Sigmoid colon (tissue), 6 donors: ENCODE measurements at regions not wholly inside any gene's neighbourhood (a gene's known extent, or its start where the extent isn't known, plus 50 kb on each side); places are given as distances from the start of the nearest gene placed in this dataset.

Experiments used
- DNase-seq: peaks from one replicate; pipeline ENCODE4 v3.0.0-alpha.2; 2019
- H3K27ac ChIP-seq, 4 donors: fragments of 200-600 bp; sonication (generic); one replicate each; pipeline ENCODE4 v1.5.1; 2016 to 2019; ENCODE audit warnings: mild to moderate bottlenecking in 1 of 4
- H3K27me3 ChIP-seq, 3 donors: fragments of 200-600 bp; sonication (generic); one replicate each; pipeline ENCODE4 v1.5.1; 2019; ENCODE audit warnings: mild to moderate bottlenecking in 1 of 3
- H3K36me3 ChIP-seq, 4 donors: fragments of 200-600 bp; sonication (generic); one replicate each; pipeline ENCODE4 v1.5.1; 2016 to 2019
- H3K4me1 ChIP-seq, 4 donors: fragments of 200-600 bp; sonication (generic); one replicate each; pipeline ENCODE4 v1.5.1; 2017 to 2019
- H3K4me3 ChIP-seq, 4 donors: fragments of 200-600 bp; sonication (generic); one replicate each; pipeline ENCODE4 v1.5.1; 2017 to 2019; ENCODE audit warnings: mild to moderate bottlenecking in 2 of 4, moderate library complexity in 1 of 4
- H3K9me3 ChIP-seq, 4 donors: fragments of 200-600 bp in 3 of 4; sonication (generic) in 3 of 4; one replicate each; pipeline versions ENCODE4 v1.5.1 to v1.6.1; 2013 to 2019
- EP300 ChIP-seq, 4 donors: sonication (generic); formaldehyde crosslinking; IDR thresholded peaks; one replicate each; pipeline ENCODE4 v1.6.1; 2017; ENCODE audit warnings: antibody characterized with exemption in 4 of 4
- POLR2A ChIP-seq, 2 donors: fragments of 450-650 bp; IDR thresholded peaks; one replicate each; pipeline ENCODE4 v1.6.1; 2016; ENCODE audit warnings: antibody characterized with exemption in 2 of 2, mild to moderate bottlenecking in 2 of 2, moderate library complexity in 2 of 2
- POLR2AphosphoS5 ChIP-seq, 4 donors: sonication (generic); formaldehyde crosslinking; IDR thresholded peaks; one replicate each; pipeline ENCODE4 v1.6.1; 2017; ENCODE audit warnings: antibody characterized with exemption in 4 of 4
- WGBS, 2 donors: extraction: QIAGEN DNeasy Blood & Tissue Kit; methylation state at CpG; one replicate each; pipeline ENCODE4 v1.1.7; 2013; 5-methylcytosine and 5-hydroxymethylcytosine counted together
- intact Hi-C: fragments of 100-400 bp; cut with DNase I; formaldehyde crosslinking; loops from one replicate; pipeline ENCODE4 v1.15.1; 2023
- TF ChIP-seq, protein P1 (sequence below), 4 experiments: fragments of 450-650 bp in 3 of 4; fragments of 200-600 bp in 1 of 4; IDR thresholded peaks; one replicate each; pipeline ENCODE4 v1.5.1; 2016 to 2019; ENCODE audit warnings: antibody characterized with exemption in 4 of 4, mild to moderate bottlenecking in 3 of 4, moderate library complexity in 2 of 4
- donor health status: healthy with polysubstance abuse.
- donor health status: healthy.

DNA sequence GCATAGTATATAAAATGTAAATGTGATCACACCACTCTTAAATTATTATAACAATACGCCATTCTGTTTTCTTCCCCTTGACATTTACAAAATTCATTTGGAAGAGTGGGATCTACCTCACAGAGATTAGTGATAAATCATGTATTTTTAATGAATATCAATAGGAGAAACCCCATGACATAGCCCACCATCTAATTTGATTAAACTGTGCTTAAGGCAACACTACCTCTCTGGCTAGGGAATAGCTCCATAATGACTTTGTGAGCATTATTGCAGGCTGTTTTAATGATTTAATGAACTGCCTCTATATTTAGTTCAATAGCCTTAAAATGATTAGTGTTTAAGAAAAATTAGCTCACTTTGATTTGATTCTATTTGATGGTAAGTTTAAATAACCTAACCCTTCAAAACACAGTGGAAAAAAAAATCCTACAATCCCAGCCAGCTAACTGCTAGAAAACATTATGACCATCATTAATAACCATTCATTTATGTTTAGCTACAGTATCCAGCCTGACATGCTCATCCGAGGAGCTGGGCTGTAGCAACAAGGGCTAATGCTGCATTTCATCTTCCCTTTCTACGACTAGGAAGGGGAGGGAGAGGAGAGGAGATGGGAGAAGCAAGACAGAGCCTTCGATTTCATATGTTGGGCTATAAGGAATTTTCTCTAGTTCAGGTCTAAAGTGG is 75.3 kb upstream of the BCL11A start:
- Histone ChIP-seq H3K4me1 (no peaks in the 10 kb centered on the region), H3K4me3 (no peak overlapping the region), H3K36me3 (no peaks in the 10 kb centered on the region), H3K27ac (no peak overlapping the region), H3K27me3 (peaks cover 0 to 3% (median 0%) of the 10 kb centered on the region in 3 donors), H3K9me3 (no peaks in the 10 kb centered on the region)
- TF ChIP-seq, protein P1, sequence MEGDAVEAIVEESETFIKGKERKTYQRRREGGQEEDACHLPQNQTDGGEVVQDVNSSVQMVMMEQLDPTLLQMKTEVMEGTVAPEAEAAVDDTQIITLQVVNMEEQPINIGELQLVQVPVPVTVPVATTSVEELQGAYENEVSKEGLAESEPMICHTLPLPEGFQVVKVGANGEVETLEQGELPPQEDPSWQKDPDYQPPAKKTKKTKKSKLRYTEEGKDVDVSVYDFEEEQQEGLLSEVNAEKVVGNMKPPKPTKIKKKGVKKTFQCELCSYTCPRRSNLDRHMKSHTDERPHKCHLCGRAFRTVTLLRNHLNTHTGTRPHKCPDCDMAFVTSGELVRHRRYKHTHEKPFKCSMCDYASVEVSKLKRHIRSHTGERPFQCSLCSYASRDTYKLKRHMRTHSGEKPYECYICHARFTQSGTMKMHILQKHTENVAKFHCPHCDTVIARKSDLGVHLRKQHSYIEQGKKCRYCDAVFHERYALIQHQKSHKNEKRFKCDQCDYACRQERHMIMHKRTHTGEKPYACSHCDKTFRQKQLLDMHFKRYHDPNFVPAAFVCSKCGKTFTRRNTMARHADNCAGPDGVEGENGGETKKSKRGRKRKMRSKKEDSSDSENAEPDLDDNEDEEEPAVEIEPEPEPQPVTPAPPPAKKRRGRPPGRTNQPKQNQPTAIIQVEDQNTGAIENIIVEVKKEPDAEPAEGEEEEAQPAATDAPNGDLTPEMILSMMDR (IDR thresholded peaks at IDR 0.05): no peak
- no peak for TF ChIP-seq POLR2AphosphoS5 (IDR thresholded peaks at IDR 0.05)
- no peak for TF ChIP-seq EP300 (IDR thresholded peaks at IDR 0.05)
- no peak for TF ChIP-seq POLR2A (IDR thresholded peaks at IDR 0.05)
- intact Hi-C loops: no loop called here
- WGBS, 2 donors: 69 to 71% methylated on average over 4 of the region's 4 CpGs
- no peak for DNase-seq

DNA sequence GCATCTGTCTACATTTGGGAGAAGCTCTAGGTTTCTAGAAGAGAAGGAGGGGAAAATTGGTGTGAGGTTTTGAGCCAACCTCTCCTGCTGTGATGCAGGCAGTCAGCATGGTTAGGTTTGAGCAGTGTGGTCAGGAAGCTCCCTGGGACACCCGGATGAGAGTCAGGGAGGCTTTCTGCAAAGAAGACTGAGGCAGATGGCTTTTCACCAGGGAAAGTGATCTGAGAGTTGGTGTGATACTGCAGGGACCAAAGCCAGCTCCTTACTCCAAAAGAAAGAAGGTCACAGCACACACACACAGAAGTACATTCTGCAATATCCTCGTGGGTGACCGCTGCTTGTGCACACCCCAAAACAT is 75.8 kb upstream of the BCL11A start:
- intact Hi-C loops: no loop called here
- no peak for TF ChIP-seq POLR2AphosphoS5 (IDR thresholded peaks at IDR 0.05)
- no peak for TF ChIP-seq EP300 (IDR thresholded peaks at IDR 0.05)
- TF ChIP-seq POLR2A (IDR thresholded peaks at IDR 0.05): no peak

DNA sequence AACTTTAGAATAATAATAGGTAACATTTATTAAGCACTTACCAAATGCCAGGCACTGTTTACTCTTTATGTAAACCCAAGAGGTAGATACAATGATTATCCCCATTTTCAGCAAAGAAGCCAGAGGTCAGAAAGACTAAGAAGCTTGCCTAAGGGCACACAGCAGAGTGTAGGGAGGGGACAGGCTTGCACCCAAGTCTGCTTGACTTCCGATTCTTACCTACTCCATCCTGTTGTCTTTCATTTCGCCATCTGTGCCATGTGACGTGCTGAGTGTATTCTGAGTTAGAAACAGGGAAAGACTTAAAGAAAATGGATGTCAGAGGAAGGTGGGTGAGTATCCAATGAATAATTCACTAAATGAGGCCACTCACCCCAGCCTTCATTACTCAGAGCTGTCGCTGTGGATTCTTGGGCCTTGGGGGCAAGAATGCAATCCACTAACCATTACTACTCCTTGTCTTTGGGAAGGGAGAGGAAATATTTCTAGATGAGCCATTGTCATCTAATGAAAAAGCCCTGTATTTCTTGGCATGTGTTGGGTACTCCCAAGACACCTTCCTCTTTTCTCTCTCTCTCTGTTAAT is 76.4 kb upstream of the BCL11A start:
- intact Hi-C loops: no loop called here
- TF ChIP-seq POLR2A (IDR thresholded peaks at IDR 0.05): no peak
- TF ChIP-seq POLR2AphosphoS5 (IDR thresholded peaks at IDR 0.05): no peak
- no peak for TF ChIP-seq EP300 (IDR thresholded peaks at IDR 0.05)
- TF ChIP-seq, protein P1 (IDR thresholded peaks at IDR 0.05): no peak
- WGBS, 2 donors: 86 to 90% methylated on average over 4 of the region's 4 CpGs

More for the DNA sequence above, 75.8 kb upstream of the BCL11A start:
- Histone ChIP-seq H3K27ac (no peak overlapping the region), H3K9me3 (no peaks in the 10 kb centered on the region), H3K36me3 (no peaks in the 10 kb centered on the region), H3K27me3 (peaks cover 0 to 3% (median 0%) of the 10 kb centered on the region in 3 donors), H3K4me1 (no peaks in the 10 kb centered on the region), H3K4me3 (no peak overlapping the region)
- 69 to 73% methylated on average over 3 of the region's 3 CpGs for WGBS, 2 donors
- no peak for DNase-seq

DNA sequence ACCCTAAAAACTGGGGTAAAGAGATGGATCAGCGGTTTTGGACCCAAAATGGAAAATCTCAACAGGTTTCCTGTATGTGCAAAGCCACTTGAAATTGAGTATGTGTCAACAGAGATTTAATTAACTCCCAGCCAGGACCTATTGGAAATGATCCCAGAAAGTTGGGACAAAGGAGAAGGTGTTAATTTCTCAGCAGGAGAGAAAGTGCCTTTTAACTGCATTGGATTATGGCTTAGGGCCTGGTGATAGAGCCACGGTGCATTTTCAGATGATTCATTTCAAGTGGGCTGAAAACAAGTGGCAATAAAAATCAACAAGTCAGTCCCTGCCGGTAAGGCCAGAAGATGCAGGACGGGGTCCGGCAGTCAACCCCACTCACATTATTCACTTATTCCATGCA is 80.2 kb upstream of the BCL11A start:
- Histone ChIP-seq H3K9me3 (no peaks in the 10 kb centered on the region), H3K4me1 (no peaks in the 10 kb centered on the region), H3K27ac (no peak overlapping the region), H3K27me3 (peaks cover 0 to 3% (median 0%) of the 10 kb centered on the region in 3 donors), H3K4me3 (no peak overlapping the region), H3K36me3 (no peaks in the 10 kb centered on the region)
- no peak for DNase-seq
- intact Hi-C loops: no loop called here
- WGBS, 2 donors: 73 to 85% methylated on average over 5 of the region's 5 CpGs
- TF ChIP-seq POLR2A (IDR thresholded peaks at IDR 0.05): no peak
- TF ChIP-seq, protein P1 (IDR thresholded peaks at IDR 0.05): no peak
- no peak for TF ChIP-seq EP300 (IDR thresholded peaks at IDR 0.05)
- no peak for TF ChIP-seq POLR2AphosphoS5 (IDR thresholded peaks at IDR 0.05)

More for the DNA sequence above, 76.4 kb upstream of the BCL11A start:
- Histone ChIP-seq H3K27ac (no peak overlapping the region), H3K4me3 (no peak overlapping the region), H3K36me3 (no peaks in the 10 kb centered on the region), H3K4me1 (no peaks in the 10 kb centered on the region), H3K9me3 (no peaks in the 10 kb centered on the region), H3K27me3 (peaks cover 0 to 3% (median 0%) of the 10 kb centered on the region in 3 donors)
- no peak for DNase-seq

DNA sequence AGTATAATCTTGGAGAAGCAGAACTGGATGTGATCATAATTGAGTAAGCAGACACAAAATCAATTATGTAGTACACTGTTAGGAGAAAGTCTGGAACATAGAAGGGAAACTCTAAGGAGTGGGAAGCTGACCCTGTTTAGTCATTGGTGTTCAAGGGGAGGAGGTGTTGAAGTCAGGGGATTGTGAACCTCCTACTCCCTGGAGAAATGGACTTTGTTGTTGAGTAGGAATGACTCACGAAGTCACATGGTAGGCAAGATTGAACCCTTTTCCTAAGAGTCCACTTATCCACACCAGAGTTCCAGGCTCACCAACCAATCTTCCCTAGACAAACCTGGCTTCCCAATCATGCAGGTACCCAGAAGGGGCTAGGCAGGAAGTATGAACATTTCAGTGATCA is 81.0 kb upstream of the BCL11A start:
- H3K4me1 ChIP-seq: no peaks in the 10 kb centered on the region
- intact Hi-C loops: no loop called here
- H3K36me3 ChIP-seq: no peaks in the 10 kb centered on the region
- H3K27ac ChIP-seq: no peak overlapping the region
- no peaks in the 10 kb centered on the region for H3K9me3 ChIP-seq
- WGBS, 2 donors: 74 to 94% methylated on average over 1 of the region's 1 CpG
- H3K4me3 ChIP-seq: no peak overlapping the region
- peaks cover 0 to 3% (median 0%) of the 10 kb centered on the region in 3 donors for H3K27me3 ChIP-seq
- TF ChIP-seq EP300 (IDR thresholded peaks at IDR 0.05) (no peak), POLR2A (IDR thresholded peaks at IDR 0.05) (no peak), POLR2AphosphoS5 (IDR thresholded peaks at IDR 0.05) (no peak)
- TF ChIP-seq, protein P1 (IDR thresholded peaks at IDR 0.05): no peak
- no peak for DNase-seq
